Nephron progenitor cell (in vitro differentiated cells): ENCODE measurements at regions not wholly inside any gene's neighbourhood (a gene's known extent, or its start where the extent isn't known, plus 50 kb on each side); places are given as distances from the start of the nearest gene placed in this dataset.

Source experiments
- DNase-seq: peaks from one replicate; pipeline ENCODE4 v3.0.0; 2021
- H3K27ac Mint-ChIP-seq: 2 replicates; pipeline ENCODE4 v1.8.0; 2021; ENCODE audit warnings: mild to moderate bottlenecking, moderate library complexity, mixed read lengths
- H3K27me3 Mint-ChIP-seq: 2 replicates; pipeline ENCODE4 v1.8.0; 2021; ENCODE audit warnings: mild to moderate bottlenecking, low read depth, mixed read lengths; ENCODE audit not compliant: poor library complexity
- H3K36me3 Mint-ChIP-seq: 2 replicates; pipeline ENCODE4 v1.8.0; 2021; ENCODE audit warnings: low read depth, mixed read lengths
- H3K4me1 Mint-ChIP-seq: 2 replicates; pipeline ENCODE4 v1.8.0; 2021; ENCODE audit warnings: mixed read lengths
- H3K4me3 Mint-ChIP-seq: 2 replicates; pipeline ENCODE4 v1.8.0; 2021; ENCODE audit warnings: mild to moderate bottlenecking, moderate library complexity, mixed read lengths
- H3K9me3 Mint-ChIP-seq: 2 replicates; pipeline ENCODE4 v1.8.0; 2021; ENCODE audit warnings: mild to moderate bottlenecking, moderate library complexity, mixed read lengths
- TF ChIP-seq, protein P1 (sequence below): fragments of 200-600 bp; sonication (generic); IDR thresholded peaks from 2 replicates; pipeline ENCODE4 v1.5.0; 2021; ENCODE audit warnings: antibody characterized with exemption

DNA sequence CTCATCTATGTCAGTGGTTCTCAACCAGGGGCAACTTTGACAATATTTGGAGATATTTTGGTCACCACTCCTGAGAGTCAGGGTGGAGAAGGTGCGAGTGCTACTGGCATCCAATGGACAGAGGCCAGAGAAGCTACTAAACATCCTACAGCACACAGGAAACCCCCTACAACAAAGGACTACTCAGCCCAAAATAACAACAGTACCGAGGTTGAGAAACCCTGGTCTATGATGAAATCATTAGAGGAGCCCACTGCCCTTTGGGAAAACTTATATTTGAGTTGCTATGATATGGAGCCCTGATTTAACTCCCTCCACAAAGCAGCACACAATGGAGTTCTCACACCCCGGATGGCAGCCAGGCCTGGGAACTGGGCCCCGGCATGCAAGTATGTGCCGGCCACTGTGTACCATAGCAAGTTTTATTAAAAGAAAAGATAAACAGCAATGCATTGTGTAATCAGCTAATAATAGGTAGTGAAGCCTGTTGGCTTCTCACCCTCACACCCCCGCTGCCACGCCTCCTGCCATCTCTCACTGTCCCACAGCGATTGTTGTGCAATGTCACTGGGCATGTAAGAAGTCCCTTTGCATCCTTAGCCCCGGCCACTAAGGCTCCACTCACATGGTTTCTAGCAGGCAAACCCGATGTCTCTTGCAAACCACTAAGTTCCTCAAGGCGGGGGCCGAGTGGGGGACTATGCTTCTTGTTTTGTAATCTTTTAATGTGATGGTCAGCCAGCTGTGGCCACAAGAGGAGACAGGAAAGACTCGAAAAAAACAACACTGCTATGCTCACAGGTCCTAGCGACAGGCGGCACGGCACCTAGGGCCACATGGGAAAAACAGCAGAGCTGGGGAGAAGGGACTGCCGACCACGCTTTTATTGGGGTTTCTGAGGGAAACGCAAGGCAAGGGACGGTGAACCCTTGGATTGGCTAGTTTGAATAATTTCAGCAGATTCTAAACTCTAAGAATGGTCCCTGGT lies 110.0 kb downstream of the AQP9 start:
- TF ChIP-seq, protein P1, sequence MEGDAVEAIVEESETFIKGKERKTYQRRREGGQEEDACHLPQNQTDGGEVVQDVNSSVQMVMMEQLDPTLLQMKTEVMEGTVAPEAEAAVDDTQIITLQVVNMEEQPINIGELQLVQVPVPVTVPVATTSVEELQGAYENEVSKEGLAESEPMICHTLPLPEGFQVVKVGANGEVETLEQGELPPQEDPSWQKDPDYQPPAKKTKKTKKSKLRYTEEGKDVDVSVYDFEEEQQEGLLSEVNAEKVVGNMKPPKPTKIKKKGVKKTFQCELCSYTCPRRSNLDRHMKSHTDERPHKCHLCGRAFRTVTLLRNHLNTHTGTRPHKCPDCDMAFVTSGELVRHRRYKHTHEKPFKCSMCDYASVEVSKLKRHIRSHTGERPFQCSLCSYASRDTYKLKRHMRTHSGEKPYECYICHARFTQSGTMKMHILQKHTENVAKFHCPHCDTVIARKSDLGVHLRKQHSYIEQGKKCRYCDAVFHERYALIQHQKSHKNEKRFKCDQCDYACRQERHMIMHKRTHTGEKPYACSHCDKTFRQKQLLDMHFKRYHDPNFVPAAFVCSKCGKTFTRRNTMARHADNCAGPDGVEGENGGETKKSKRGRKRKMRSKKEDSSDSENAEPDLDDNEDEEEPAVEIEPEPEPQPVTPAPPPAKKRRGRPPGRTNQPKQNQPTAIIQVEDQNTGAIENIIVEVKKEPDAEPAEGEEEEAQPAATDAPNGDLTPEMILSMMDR, result no peak
- Mint-ChIP-seq H3K27me3 (no peaks in the 10 kb centered on the region), H3K36me3 (no peaks in the 10 kb centered on the region), H3K4me1 (peaks cover 11% of the 10 kb centered on the region), H3K9me3 (peaks cover 12% of the 10 kb centered on the region), H3K4me3 (no peak overlapping the region), H3K27ac (no peak overlapping the region)
- no peak for DNase-seq

GRCh38 chr15:58249646-58250312 lies 111.6 kb downstream of the AQP9 start:
- no peak for DNase-seq
- H3K4me1 Mint-ChIP-seq, result peaks cover 18% of the 10 kb centered on the region
- H3K4me3 Mint-ChIP-seq, result no peak overlapping the region
- H3K9me3 Mint-ChIP-seq, result peaks cover 16% of the 10 kb centered on the region
- peaks cover 3% of the 10 kb centered on the region for H3K27me3 Mint-ChIP-seq
- H3K36me3 Mint-ChIP-seq, result no peaks in the 10 kb centered on the region
- TF ChIP-seq, protein P1, result no peak
- H3K27ac Mint-ChIP-seq, result no peak overlapping the region

DNA sequence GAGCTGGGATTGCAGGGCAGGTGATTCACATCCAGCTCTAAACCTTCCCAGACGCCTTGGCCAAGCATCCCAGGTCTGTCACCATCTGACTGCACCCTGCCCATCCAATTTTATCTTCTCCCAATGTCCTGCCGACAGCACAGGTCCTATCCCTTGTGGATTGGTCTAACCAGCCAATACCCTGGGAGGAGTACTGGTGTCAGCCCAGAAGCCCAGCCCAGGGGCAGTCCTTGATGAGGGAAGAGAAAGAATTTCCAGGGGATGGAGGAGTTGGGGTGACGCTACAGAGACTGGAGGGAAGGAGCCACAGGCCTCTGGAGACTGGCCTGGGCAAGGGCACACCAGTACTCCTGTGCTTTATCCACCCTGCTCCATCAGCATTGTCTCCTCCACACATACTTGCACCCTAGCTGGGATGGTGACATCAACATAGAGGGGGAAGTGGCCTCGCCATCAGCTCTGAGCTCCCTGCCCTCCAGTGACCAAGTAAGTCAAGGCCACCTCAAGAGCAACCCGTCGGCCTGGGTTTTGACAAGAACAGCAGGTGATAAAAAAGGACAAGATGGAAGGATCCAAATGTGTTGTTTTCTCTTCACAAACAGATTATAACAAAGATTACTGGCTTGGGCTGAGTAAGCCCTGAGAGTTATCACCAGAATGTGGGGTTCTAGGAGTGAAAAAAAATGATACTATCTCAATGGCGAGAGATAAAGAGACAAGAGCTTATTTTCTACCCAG lies 114.6 kb downstream of the AQP9 start:
- Mint-ChIP-seq H3K36me3 (no peaks in the 10 kb centered on the region), H3K9me3 (peaks cover 34% of the 10 kb centered on the region), H3K27me3 (peaks cover 3% of the 10 kb centered on the region), H3K4me1 (peaks cover 18% of the 10 kb centered on the region), H3K27ac (no peak overlapping the region), H3K4me3 (no peak overlapping the region)
- no peak for DNase-seq
- TF ChIP-seq, protein P1, result no peak

DNA sequence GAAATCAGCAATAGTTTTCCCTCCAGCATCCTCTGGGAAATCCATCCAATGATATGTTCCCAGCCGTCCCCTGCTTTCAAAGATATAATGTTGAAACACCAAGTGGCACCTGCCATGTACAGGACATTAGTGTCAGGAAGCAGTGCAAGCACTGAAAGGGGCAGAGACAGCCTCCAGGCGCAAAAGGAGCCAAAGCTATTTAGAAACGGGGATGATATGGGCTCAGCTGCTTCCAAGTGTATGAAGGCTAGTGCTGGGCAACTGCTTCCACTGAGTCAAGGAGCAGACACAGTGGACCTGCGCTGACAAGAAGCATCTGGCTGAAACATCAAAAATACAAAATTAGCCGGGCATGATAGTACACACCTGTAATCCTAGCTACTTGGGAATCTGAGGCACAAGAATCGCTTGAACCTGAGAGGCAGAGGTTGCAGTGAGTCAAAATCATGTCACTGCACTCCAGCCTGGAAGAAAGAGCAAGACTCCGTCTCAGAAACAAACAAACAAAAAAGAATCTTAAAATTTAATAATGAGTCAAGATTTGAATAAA lies 119.7 kb downstream of the AQP9 start:
- no peaks in the 10 kb centered on the region for H3K36me3 Mint-ChIP-seq
- peaks cover 5% of the 10 kb centered on the region for H3K27me3 Mint-ChIP-seq
- peaks cover 22% of the 10 kb centered on the region for H3K9me3 Mint-ChIP-seq
- no peak overlapping the region for H3K27ac Mint-ChIP-seq
- H3K4me1 Mint-ChIP-seq, result peaks cover 24% of the 10 kb centered on the region
- no peak for DNase-seq
- no peak overlapping the region for H3K4me3 Mint-ChIP-seq
- TF ChIP-seq, protein P1, result no peak

DNA sequence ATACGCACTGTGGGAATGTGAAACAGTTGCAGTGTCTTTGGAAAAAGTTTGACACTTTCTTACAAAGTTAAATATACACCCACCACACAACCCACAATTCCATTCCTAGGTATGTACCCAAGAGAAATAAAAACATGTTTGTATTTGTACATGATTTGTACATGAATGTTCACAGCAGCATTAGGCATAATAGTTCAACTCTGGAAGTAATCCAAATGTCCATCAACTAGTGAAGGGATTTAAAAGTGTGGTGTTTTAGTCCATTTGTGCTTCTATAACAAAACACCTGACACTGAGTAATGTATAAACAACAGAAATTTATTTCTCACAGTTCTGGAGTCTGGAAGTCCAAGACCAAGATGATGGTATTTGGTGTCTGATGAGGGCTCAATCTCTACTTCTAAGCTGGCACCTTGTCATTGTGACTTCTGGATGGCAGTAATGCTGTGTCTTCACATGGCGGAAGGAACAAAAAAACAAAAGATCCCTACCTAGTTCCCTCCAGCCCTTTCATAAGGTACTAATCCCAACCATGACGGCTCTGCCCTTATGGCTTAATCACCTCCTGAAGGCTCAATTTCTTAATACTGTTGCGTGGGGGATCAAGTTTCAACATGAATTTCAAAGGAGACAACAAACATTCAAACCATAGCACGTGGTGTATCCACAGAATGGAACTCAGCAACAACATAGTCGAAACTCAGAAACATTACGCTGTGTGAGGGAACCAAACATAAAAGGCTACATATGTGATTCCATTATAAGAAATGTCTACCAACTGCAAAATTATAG lies 120.5 kb downstream of the AQP9 start:
- H3K27me3 Mint-ChIP-seq, result peaks cover 5% of the 10 kb centered on the region
- H3K4me1 Mint-ChIP-seq, result peaks cover 16% of the 10 kb centered on the region
- no peak overlapping the region for H3K27ac Mint-ChIP-seq
- H3K4me3 Mint-ChIP-seq, result no peak overlapping the region
- no peaks in the 10 kb centered on the region for H3K36me3 Mint-ChIP-seq
- TF ChIP-seq, protein P1, result no peak
- DNase-seq, result no peak
- peaks cover 22% of the 10 kb centered on the region for H3K9me3 Mint-ChIP-seq
